SK-N-SH (cell line): ENCODE measurements at regions not wholly inside any gene's neighbourhood (a gene's known extent, or its start where the extent isn't known, plus 50 kb on each side); places are given as distances from the start of the nearest gene placed in this dataset.

Experiments used
- CTCF ChIA-PET: fragments of 300-600, 350-600 bp; formaldehyde crosslinking; extraction: SDS; loops from one replicate; lab custom pipeline; 2021; lab: Yijun Ruan, JAX
- POLR2A ChIA-PET: fragments of 350-600 bp; sonication (Branson Sonifier 250); formaldehyde crosslinking; extraction: SDS; loops from one replicate; lab custom pipeline; 2020; ENCODE audit warnings: antibody characterized with exemption, inconsistent platforms; lab: Yijun Ruan, JAX
- DNase-seq: peaks from one replicate; pipeline ENCODE4 v3.0.0; 2012
- H2AFZ ChIP-seq: fragments of 200-600 bp; sonication (generic); 2 replicates; pipeline ENCODE4 v1.8.1; 2016; ENCODE audit warnings: antibody characterized with exemption, mild to moderate bottlenecking, low read depth
- H3F3A ChIP-seq: fragments of 200-600 bp; sonication (generic); replicated peaks from 2 replicates; pipeline ENCODE3; 2016; ENCODE audit warnings: antibody characterized with exemption, mild to moderate bottlenecking; ENCODE audit not compliant: insufficient read depth
- H3K27ac ChIP-seq, 2 experiments: fragments of 200-500 bp in 1 of 2; fragments of 200-600 bp in 1 of 2; sonication (Bioruptor generic) in 1 of 2; sonication (generic), shearing (Covaris generic) in 1 of 2; 2 replicates each; pipeline versions ENCODE4 v1.5.1 to v1.6.1; 2014 to 2016; ENCODE audit warnings: low read depth in 2 of 2, inconsistent platforms in 1 of 2, low read length in 1 of 2, mild to moderate bottlenecking in 1 of 2, mixed read lengths in 1 of 2
- H3K27me3 ChIP-seq: fragments of 200-600 bp; sonication (generic), shearing (Covaris generic); 2 replicates; pipeline ENCODE4 v1.6.1; 2016; ENCODE audit warnings: mixed run types; ENCODE audit not compliant: insufficient read depth
- H3K36me3 ChIP-seq, 2 experiments: fragments of 200-500 bp in 1 of 2; fragments of 200-600 bp in 1 of 2; sonication (Bioruptor generic) in 1 of 2; sonication (generic) in 1 of 2; replicated peaks in 1 of 2; 2 replicates each; pipeline versions ENCODE3 to v1.5.1; 2014 to 2016; ENCODE audit warnings: low read length in 1 of 2, mild to moderate bottlenecking in 1 of 2; ENCODE audit not compliant: insufficient read depth in 2 of 2, control insufficient read depth in 1 of 2
- H3K4me1 ChIP-seq, 2 experiments: fragments of 200-500 bp in 1 of 2; fragments of 200-600 bp in 1 of 2; sonication (Bioruptor generic) in 1 of 2; sonication (generic), shearing (Covaris generic) in 1 of 2; 2 replicates each; pipeline versions ENCODE4 v1.5.1 to v1.6.1; 2014 to 2016; ENCODE audit warnings: low read depth in 1 of 2, low read length in 1 of 2, mixed run types in 1 of 2; ENCODE audit not compliant: insufficient read depth in 2 of 2, control insufficient read depth in 1 of 2
- H3K4me2 ChIP-seq: fragments of 200-600 bp; sonication (generic), shearing (Covaris generic); 2 replicates; pipeline ENCODE4 v1.6.1; 2017; ENCODE audit warnings: mixed run types
- H3K4me3 ChIP-seq, 2 experiments: fragments of 200-500 bp in 1 of 2; fragments of 200-600 bp in 1 of 2; sonication (Bioruptor generic) in 1 of 2; sonication (generic), shearing (Covaris generic) in 1 of 2; 2 replicates each; pipeline versions ENCODE4 v1.5.1 to v1.8.1; 2014 to 2016; ENCODE audit warnings: low read depth in 2 of 2, inconsistent platforms in 1 of 2, low read length in 1 of 2, mild to moderate bottlenecking in 1 of 2, mixed read lengths in 1 of 2, moderate library complexity in 1 of 2
- H3K79me2 ChIP-seq: fragments of 200-600 bp; sonication (generic); 2 replicates; pipeline ENCODE4 v1.8.1; 2017; ENCODE audit warnings: mild to moderate bottlenecking; ENCODE audit not compliant: insufficient read depth
- H3K9ac ChIP-seq: fragments of 200-600 bp; sonication (generic); 2 replicates; pipeline ENCODE4 v1.6.1; 2017; ENCODE audit warnings: mixed run types
- H3K9me2 ChIP-seq: fragments of 200-600 bp; sonication (generic); 2 replicates; pipeline ENCODE4 v1.6.1; 2017; ENCODE audit warnings: mixed run types
- H3K9me3 ChIP-seq: fragments of 200-600 bp; sonication (generic); 2 replicates; pipeline ENCODE4 v1.6.1; 2017; ENCODE audit warnings: mixed run types, mild to moderate bottlenecking, moderate library complexity
- H4K20me1 ChIP-seq: fragments of 200-600 bp; sonication (generic); 2 replicates; pipeline ENCODE4 v1.6.1; 2017; ENCODE audit warnings: mild to moderate bottlenecking, mixed run types; ENCODE audit not compliant: insufficient read depth
- CHD2 ChIP-seq: fragments of 150-350 bp; IDR thresholded peaks from 2 replicates; pipeline ENCODE4 v1.6.1; 2018; ENCODE audit warnings: low read length; ENCODE audit not compliant: partially characterized antibody
- EZH2phosphoT487 ChIP-seq: fragments of 200-600 bp; sonication (generic); IDR thresholded peaks from 2 replicates; pipeline ENCODE4 v1.6.1; 2017; ENCODE audit warnings: low read depth, mixed run types, mild to moderate bottlenecking, antibody characterized with exemption, moderate library complexity, borderline replicate concordance
- FOXJ3 ChIP-seq: sonication (generic); formaldehyde crosslinking; IDR thresholded peaks from 2 replicates; pipeline ENCODE4 v1.5.1; 2020; ENCODE audit warnings: mild to moderate bottlenecking, missing genetic modification reagents
- GABPA ChIP-seq: IDR thresholded peaks from 2 replicates; pipeline ENCODE4 v1.4.0; 2012; ENCODE audit warnings: low read depth, mild to moderate bottlenecking
- JUND ChIP-seq: IDR thresholded peaks from 2 replicates; pipeline ENCODE4 v1.4.0; 2012
- NFIC ChIP-seq: IDR thresholded peaks from 2 replicates; pipeline ENCODE4 v1.4.0; 2012; ENCODE audit warnings: borderline replicate concordance
- NRF1 ChIP-seq: IDR thresholded peaks from 2 replicates; pipeline ENCODE4 v1.6.1; 2012; ENCODE audit warnings: low read depth, mild to moderate bottlenecking, low read length
- POLR2AphosphoS5 ChIP-seq: IDR thresholded peaks from 2 replicates; pipeline ENCODE4 v1.6.1; 2012; ENCODE audit warnings: low read depth, low read length
- RCOR1 ChIP-seq: fragments of 150-350 bp; IDR thresholded peaks from 2 replicates; pipeline ENCODE4 v1.6.1; 2017; ENCODE audit warnings: antibody characterized with exemption, low read length
- RFX5 ChIP-seq: IDR thresholded peaks from 2 replicates; pipeline ENCODE4 v1.6.1; 2012; ENCODE audit warnings: mild to moderate bottlenecking, improper control_type of control experiment, low read length
- SMC3 ChIP-seq: IDR thresholded peaks from 2 replicates; pipeline ENCODE4 v1.6.1; 2012; ENCODE audit warnings: low read depth, low read length, improper control_type of control experiment
- TCF12 ChIP-seq: IDR thresholded peaks from 2 replicates; pipeline ENCODE4 v1.4.0; 2012
- TEAD4 ChIP-seq: IDR thresholded peaks from 2 replicates; pipeline ENCODE4 v1.4.0; 2012; ENCODE audit warnings: mild to moderate bottlenecking, borderline replicate concordance; ENCODE audit not compliant: insufficient read depth
- YY1 ChIP-seq: IDR thresholded peaks from 2 replicates; pipeline ENCODE4 v1.4.0; 2012; ENCODE audit warnings: low read depth, mild to moderate bottlenecking
- WGBS: methylation state at CpG from one replicate; pipeline ENCODE4 v1.1.6; 2017; ENCODE audit warnings: low lambda C conversion rate; 5-methylcytosine and 5-hydroxymethylcytosine counted together
- TF ChIP-seq, protein P1 (sequence below): IDR thresholded peaks from 2 replicates; pipeline ENCODE4 v1.6.1; 2012; ENCODE audit warnings: mild to moderate bottlenecking, low read depth, low read length, moderate library complexity
- TF ChIP-seq, protein P2 (sequence below): fragments of 150-350 bp; IDR thresholded peaks from 2 replicates; pipeline ENCODE4 v1.6.1; 2016; ENCODE audit warnings: mild to moderate bottlenecking, low read depth, low read length
- TF ChIP-seq, protein P3 (sequence below): IDR thresholded peaks from 2 replicates; pipeline ENCODE4 v1.4.0; 2012; ENCODE audit warnings: low read depth
- TF ChIP-seq, protein P4 (sequence below): IDR thresholded peaks from 2 replicates; pipeline ENCODE4 v1.4.0; 2012; ENCODE audit warnings: low read depth, borderline replicate concordance
- TF ChIP-seq, protein P5 (sequence below): IDR thresholded peaks from 2 replicates; pipeline ENCODE4 v1.4.0; 2012; ENCODE audit warnings: low read depth, borderline replicate concordance
- TF ChIP-seq, protein P6 (sequence below): IDR thresholded peaks from 2 replicates; pipeline ENCODE4; 2012

DNA sequence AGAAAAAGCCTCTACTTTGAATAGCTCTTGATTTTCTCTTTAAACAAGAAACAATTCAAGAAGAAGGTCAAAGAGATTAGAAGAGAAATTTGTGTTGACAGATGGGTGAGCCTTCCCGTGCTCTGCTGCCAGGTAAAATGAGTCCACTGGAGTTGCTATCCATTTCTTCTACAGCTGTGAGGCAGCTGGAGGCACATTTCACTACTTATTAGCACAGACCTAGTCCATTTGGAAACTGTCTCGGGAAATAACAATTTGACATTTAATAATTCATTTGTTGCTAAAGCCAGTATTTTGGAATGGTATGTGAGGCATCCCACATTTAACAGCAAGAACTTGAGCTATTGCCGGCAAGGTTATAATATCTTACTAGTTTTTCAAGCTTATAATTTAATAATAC, 396.8 kb upstream of the GRIA3 start:
- no peaks in the 10 kb centered on the region for H3K4me1 ChIP-seq
- no peak for TF ChIP-seq TCF12
- TF ChIP-seq GABPA: no peak
- no peak for TF ChIP-seq EZH2phosphoT487
- TF ChIP-seq CHD2: no peak
- TF ChIP-seq SMC3: no peak
- TF ChIP-seq, protein P1, sequence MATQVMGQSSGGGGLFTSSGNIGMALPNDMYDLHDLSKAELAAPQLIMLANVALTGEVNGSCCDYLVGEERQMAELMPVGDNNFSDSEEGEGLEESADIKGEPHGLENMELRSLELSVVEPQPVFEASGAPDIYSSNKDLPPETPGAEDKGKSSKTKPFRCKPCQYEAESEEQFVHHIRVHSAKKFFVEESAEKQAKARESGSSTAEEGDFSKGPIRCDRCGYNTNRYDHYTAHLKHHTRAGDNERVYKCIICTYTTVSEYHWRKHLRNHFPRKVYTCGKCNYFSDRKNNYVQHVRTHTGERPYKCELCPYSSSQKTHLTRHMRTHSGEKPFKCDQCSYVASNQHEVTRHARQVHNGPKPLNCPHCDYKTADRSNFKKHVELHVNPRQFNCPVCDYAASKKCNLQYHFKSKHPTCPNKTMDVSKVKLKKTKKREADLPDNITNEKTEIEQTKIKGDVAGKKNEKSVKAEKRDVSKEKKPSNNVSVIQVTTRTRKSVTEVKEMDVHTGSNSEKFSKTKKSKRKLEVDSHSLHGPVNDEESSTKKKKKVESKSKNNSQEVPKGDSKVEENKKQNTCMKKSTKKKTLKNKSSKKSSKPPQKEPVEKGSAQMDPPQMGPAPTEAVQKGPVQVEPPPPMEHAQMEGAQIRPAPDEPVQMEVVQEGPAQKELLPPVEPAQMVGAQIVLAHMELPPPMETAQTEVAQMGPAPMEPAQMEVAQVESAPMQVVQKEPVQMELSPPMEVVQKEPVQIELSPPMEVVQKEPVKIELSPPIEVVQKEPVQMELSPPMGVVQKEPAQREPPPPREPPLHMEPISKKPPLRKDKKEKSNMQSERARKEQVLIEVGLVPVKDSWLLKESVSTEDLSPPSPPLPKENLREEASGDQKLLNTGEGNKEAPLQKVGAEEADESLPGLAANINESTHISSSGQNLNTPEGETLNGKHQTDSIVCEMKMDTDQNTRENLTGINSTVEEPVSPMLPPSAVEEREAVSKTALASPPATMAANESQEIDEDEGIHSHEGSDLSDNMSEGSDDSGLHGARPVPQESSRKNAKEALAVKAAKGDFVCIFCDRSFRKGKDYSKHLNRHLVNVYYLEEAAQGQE: no peak
- no peak for TF ChIP-seq RCOR1
- TF ChIP-seq, protein P2, sequence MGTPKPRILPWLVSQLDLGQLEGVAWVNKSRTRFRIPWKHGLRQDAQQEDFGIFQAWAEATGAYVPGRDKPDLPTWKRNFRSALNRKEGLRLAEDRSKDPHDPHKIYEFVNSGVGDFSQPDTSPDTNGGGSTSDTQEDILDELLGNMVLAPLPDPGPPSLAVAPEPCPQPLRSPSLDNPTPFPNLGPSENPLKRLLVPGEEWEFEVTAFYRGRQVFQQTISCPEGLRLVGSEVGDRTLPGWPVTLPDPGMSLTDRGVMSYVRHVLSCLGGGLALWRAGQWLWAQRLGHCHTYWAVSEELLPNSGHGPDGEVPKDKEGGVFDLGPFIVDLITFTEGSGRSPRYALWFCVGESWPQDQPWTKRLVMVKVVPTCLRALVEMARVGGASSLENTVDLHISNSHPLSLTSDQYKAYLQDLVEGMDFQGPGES: no peak
- TF ChIP-seq NRF1: no peak
- TF ChIP-seq JUND: no peak
- no peak for TF ChIP-seq TEAD4
- no peak for TF ChIP-seq FOXJ3 (CRISPR knock-in tag)
- TF ChIP-seq POLR2AphosphoS5: no peak
- TF ChIP-seq RFX5: no peak
- no peak for TF ChIP-seq NFIC

DNA sequence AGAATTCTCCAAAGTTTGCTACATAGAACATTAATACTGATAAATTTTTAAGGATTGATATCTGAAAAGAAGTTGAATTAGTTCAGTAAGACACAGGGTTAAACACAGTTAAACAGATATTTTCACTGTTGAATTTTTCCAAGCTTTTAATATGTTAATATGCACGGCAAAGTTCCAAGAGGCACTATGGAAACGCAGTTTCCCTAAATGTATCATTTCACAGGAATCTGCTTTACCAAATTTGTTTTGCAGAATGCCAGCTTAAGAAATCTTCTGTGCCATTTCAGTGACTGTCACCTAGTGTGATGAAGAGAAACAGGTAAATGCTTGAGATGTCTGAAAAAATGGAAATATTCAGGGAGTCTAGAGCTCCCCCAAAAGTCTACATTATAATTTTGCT, 395.9 kb upstream of the GRIA3 start:
- Histone ChIP-seq H3F3A (no peaks in the 10 kb centered on the region), H3K36me3 (no peaks in the 10 kb centered on the region), H3K4me3 (no peak overlapping the region), H3K9me2 (no peaks in the 10 kb centered on the region), H2AFZ (no peak overlapping the region), H3K9me3 (no peaks in the 10 kb centered on the region; the same call in 1 of the 2 replicates), H3K27me3 (no peaks in the 10 kb centered on the region), H3K4me2 (no peak overlapping the region), H3K9ac (no peak overlapping the region), H3K27ac (no peak overlapping the region), H3K79me2 (no peaks in the 10 kb centered on the region), H3K4me1 (no peaks in the 10 kb centered on the region), H4K20me1 (no peaks in the 10 kb centered on the region)
- 11% methylated on average over 2 of the region's 2 CpGs for WGBS
- TF ChIP-seq, protein P3, sequence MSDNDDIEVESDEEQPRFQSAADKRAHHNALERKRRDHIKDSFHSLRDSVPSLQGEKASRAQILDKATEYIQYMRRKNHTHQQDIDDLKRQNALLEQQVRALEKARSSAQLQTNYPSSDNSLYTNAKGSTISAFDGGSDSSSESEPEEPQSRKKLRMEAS: no peak
- no peak for TF ChIP-seq TEAD4
- TF ChIP-seq, protein P4, sequence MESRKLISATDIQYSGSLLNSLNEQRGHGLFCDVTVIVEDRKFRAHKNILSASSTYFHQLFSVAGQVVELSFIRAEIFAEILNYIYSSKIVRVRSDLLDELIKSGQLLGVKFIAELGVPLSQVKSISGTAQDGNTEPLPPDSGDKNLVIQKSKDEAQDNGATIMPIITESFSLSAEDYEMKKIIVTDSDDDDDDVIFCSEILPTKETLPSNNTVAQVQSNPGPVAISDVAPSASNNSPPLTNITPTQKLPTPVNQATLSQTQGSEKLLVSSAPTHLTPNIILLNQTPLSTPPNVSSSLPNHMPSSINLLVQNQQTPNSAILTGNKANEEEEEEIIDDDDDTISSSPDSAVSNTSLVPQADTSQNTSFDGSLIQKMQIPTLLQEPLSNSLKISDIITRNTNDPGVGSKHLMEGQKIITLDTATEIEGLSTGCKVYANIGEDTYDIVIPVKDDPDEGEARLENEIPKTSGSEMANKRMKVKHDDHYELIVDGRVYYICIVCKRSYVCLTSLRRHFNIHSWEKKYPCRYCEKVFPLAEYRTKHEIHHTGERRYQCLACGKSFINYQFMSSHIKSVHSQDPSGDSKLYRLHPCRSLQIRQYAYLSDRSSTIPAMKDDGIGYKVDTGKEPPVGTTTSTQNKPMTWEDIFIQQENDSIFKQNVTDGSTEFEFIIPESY: no peak
- no peak for TF ChIP-seq YY1
- TF ChIP-seq, protein P5, sequence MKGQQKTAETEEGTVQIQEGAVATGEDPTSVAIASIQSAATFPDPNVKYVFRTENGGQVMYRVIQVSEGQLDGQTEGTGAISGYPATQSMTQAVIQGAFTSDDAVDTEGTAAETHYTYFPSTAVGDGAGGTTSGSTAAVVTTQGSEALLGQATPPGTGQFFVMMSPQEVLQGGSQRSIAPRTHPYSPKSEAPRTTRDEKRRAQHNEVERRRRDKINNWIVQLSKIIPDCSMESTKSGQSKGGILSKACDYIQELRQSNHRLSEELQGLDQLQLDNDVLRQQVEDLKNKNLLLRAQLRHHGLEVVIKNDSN: no peak
- TF ChIP-seq, protein P6, sequence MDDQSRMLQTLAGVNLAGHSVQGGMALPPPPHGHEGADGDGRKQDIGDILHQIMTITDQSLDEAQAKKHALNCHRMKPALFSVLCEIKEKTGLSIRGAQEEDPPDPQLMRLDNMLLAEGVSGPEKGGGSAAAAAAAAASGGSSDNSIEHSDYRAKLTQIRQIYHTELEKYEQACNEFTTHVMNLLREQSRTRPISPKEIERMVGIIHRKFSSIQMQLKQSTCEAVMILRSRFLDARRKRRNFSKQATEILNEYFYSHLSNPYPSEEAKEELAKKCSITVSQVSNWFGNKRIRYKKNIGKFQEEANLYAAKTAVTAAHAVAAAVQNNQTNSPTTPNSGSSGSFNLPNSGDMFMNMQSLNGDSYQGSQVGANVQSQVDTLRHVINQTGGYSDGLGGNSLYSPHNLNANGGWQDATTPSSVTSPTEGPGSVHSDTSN: no peak
- TF ChIP-seq RFX5: no peak
- ChIA-PET POLR2A (no interaction called here), CTCF (no interaction called here)
- no peak for DNase-seq

More for the DNA sequence above, 396.8 kb upstream of the GRIA3 start:
- Histone ChIP-seq H3K36me3 (no peaks in the 10 kb centered on the region), H3K4me3 (no peak overlapping the region), H3K4me2 (no peak overlapping the region), H3K27me3 (no peaks in the 10 kb centered on the region), H3K9ac (no peak overlapping the region), H3K9me3 (no peaks in the 10 kb centered on the region; the same call in 1 of the 2 replicates), H3K79me2 (no peaks in the 10 kb centered on the region), H3F3A (no peaks in the 10 kb centered on the region), H3K27ac (no peak overlapping the region), H2AFZ (no peak overlapping the region), H4K20me1 (no peaks in the 10 kb centered on the region), H3K9me2 (no peaks in the 10 kb centered on the region)
- DNase-seq: no peak
- ChIA-PET CTCF (interaction anchor here (0.9 kb wide), 1 partner anchor 10 kb away, joined by 3 read pairs; no protein-coding TSS in a partner anchor), POLR2A (no interaction called here)
- 17% methylated on average over 3 of the region's 3 CpGs for WGBS
